Stimulated activated CD4-positive, alpha-beta T cell treated with anti-CD3 and anti-CD28 coated beads, Interleukin-12 subunit alpha, Interleukin-12 subunit beta, amount 100 ng/mL, for 48 hours (primary cell): ENCODE measurements at regions not wholly inside any gene's neighbourhood (a gene's known extent, or its start where the extent isn't known, plus 50 kb on each side); places are given as distances from the start of the nearest gene placed in this dataset.
"Not testable (repeated sequence)": the region's sequence is repeated elsewhere in the genome, so short reads cannot be mapped to it uniquely, and the experiment has no call there.

Experiments
- DNase-seq, 3 donors: peaks; one replicate each; pipeline ENCODE4 v3.0.0-alpha.2; 2020; ENCODE audit warnings: low read depth in 2 of 3, low spot score in 1 of 3

DNA sequence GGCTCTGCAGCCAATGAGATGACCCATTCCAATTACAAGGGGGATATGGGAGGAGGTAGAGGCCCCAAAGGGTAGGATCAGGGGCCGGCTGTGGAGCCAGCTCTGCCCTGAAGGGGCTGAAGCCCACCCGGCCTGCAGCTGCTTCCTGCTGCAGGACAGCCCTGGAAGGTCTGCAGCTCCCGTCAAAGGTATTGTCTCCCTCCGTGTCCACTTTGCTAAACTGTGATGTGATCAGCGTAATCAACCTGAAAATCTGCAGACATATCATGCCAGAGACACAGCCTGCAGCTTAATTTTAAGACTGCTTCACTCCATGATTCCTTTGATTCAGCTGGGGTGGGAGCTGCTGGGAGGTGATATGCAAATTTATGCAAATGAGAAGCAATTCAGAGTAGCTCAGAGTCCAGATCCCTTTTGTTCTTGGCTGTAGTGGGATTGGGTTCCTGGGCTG is 90.7 kb downstream of the GADD45G start:
- DNase-seq = no peak

DNA sequence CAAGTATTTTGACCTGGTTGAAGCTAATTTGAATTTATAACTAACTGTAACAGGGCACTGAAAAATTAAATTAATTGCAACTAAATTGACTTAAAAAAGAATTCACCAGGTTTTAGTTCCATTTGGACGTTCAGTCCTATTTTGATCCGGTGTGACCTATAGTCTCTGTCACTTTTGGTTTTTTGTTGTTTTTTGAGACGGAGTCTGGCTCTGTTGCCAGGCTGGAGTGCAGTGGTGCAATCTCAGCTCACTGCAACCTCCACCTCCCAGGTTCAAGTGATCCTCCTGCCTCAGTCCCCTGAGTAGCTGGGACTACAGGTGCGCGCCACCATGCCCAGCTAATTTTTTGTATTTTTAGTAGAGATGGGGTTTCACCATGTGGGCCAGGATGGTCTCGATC is 91.2 kb downstream of the GADD45G start:
- DNase-seq = not testable (repeated sequence)

DNA sequence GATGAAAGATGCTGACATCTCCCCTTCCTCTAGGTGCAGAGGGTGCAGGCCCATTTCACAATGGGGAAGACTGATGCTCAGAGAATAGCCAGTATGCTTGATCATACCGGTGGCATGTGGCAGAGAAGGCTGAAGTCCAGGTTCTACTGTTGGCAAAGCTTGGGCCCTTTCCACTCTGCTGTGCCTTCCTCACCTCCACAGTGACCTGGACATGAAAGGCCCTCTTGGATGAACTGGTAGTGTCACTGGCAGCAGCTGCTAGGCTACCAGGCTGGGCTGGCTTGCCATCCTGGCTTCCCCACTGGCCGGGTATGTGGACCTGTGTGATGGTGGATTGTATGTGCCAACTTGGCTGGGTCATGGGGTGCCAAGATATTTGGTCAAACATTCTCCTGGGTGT is 92.0 kb downstream of the GADD45G start:
- no peak for DNase-seq

DNA sequence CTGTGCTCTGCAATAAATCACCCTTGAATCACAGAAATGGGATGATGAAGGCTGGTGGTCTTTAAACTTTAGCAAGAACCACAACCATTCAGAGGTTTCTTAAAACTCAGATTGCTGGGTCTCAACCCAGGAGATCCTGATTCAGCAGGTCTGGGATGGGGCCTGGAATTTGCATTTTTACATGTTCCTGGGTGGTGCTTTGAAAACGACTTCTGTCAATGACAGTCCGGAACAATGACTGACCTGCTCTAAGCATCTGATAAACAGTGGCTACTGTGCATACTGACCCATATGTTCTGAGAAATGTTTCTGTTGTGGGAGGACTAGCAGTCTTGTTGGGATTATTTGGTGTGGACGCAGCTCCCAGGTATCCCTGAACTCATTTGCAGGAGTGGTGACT is 92.7 kb downstream of the GADD45G start:
- DNase-seq = no peak

DNA sequence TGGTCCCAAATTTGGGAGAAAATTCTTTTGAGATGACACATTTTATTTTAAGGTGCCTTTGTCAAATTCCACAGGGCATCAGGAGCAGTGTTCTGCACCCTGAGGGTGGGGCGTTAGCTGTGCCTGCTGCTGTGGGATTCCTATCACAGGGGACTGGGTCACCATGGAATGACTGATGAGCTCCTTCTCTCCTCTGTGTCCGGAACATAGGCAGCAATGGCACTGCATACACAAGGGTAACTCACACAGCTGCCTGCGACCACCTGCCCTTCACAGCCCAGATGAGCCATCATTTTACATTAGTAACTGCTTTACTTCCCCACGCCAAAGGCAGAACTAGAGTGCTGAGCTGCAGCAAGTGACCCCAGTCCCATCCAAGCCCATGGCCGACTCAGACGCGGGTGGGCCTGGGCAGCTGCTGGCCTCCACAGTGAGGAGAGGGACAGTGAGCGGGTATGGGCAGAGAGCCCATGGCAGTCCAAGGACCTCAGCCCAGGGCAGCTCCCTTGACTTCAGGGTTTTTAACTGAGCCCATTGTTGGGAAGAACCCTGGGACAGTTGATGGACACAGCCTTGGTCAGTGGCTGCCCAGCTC is 93.7 kb downstream of the GADD45G start:
- DNase-seq = no peak

DNA sequence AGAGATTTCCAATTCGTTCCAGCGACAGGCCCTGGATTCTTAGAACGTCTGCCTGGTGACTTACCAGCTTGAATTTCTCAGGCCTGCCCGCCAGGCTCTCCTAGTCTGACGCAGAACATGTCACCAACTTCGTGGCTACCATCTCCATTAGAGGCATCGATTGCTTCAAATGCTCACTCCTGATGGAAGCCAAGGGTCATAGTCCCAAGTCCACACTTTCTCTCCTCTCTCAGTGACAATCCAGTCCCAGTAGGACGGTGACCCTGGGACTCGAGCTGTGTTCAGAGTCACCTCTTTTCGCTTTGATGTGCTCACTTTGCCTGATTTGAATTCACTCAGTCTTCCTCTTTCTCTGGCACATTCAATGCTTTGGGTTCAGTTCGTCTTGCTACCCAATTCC is 94.8 kb downstream of the GADD45G start:
- DNase-seq = no peak

DNA sequence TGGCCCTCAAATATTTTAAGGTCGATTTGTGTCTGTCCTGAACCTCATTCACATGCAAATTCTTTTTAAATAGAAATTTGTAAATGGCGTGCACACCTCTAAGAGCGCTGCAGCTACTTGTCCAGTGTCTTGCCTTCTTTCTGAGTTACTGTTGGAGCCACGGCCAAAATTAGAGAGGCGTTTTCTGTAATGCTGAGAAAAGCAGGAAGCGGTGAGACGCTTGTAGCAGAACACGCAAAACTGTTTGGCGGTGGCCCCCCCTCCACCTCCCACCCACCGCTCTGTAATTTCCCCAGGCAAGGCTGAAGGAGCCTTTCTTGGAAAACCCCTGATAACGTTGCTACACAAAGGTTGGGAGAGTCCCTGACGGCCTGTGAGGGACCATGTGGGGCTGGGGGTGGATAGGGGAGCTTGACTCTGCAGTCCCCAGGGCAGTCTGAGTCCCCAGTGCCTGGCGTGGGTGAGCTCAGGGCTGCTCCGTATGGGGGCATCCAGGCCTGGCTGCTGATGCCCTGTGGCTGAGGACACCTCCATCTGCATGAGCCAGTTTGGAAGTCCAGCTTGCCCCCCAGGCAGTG is 96.5 kb downstream of the GADD45G start:
- DNase-seq = peak; percentile 56 to 70 (median 70)

DNA sequence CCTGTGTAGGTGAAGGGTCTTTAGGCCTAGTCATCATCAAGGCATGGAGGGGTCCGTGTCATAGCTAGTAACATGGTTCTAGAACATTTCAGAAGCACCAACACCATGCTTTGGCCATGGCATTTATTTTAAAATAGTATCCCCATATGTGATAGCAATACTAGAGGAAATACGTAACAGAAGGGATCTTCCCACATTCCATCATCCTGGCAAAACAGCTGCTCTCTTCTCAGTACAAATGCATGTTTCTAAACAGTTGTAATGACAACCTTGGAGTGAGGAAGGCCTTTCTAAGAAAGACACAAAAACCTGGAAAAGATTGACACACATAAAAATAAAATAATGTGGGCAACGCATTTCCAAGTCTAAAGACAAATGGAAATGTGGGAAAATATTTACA is 97.6 kb downstream of the GADD45G start:
- DNase-seq = no peak

DNA sequence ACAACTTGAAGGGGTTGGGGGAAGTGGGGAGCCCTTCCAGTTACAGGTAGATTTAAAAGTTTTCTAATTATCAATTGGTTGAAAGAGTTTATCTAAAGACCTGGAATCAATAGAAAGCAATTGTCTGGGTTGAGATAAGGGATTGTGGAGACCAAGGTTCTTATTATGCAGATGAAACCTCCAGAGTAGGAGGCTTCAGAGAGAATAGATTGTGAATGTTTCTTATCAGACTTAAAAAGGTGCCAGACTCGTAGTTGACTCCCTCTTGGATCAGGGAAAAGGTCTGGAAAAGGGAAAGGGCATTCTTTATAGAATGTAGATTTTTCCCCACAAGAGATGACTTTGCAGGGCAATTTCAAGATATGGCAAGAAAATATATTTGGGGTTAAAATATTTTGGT is 100.8 kb downstream of the GADD45G start:
- no peak for DNase-seq

DNA sequence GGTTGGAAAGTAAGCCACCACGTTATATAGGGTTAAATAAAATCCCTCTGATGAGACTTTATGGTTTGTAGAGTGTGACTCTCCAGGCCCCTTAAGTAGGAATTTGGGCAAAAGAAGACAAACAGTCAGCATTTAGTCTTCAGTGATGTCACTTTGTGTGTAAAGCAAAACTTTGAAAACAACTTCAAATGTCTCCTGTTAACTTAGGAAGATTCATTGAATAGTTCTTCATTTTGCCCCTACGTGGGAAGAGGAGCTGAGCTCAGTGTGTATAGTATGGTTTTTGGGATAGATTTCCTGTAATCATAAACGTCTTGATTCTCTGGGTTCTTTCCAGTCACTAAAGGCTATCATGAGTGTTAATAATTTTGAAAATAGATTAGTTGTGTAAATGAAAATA is 101.3 kb downstream of the GADD45G start:
- DNase-seq = no peak

DNA sequence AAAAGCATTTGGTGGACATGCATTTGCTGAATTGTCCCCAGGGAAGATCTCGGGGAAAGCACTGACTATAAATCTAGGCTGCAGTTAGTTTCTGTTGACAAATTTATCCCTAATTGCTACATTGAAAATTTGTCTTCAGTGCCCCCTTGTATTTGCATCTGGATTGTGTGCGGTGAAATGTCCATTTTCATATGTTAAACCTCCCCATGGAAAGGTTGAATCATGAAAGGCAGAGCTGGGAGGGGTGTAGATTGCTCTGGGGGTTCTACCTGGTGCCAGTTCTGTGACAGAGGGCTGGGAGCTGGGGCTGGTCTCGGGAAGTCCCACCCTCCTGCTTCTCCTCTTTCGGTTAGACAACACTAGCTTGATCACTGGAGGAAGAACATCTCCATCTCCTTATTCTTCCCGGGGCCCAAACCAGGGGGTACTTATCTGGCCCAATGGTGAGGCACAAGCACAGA is 101.9 kb downstream of the GADD45G start:
- DNase-seq = no peak

DNA sequence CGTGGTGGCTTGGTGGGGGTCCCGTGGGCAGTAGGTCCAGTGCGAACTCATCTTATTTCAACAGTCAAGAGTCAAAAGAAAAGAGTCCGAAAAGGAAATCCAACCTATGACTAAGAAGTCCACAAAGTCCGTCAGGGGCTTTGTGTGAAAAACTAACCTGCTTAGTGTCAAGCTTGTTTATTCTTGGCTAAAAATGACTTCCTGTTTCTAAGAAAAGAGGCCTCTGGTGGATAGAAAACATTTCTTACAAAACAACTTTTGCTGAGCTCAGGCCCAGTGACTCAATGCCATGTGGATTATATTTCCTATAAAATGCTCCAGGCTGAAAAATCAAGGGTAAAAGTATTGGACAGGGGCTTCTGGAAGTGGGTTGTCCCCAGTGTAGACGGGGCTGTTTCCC is 105.9 kb downstream of the GADD45G start:
- DNase-seq = no peak

DNA sequence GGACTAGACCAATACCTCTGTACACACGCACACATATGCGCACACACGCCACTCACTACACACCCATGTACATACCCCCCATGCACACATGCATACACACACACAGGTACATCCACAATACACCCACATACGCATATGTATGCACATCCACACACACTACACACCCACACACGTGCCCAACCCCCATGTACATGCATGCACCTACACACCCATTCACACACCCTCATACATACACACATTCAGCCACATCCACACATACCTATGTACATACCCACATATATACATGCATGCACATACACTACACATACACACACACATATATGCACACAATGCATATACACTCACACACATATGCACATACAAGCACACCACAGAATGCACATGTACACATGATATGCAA is 107.1 kb downstream of the GADD45G start:
- no peak for DNase-seq

DNA sequence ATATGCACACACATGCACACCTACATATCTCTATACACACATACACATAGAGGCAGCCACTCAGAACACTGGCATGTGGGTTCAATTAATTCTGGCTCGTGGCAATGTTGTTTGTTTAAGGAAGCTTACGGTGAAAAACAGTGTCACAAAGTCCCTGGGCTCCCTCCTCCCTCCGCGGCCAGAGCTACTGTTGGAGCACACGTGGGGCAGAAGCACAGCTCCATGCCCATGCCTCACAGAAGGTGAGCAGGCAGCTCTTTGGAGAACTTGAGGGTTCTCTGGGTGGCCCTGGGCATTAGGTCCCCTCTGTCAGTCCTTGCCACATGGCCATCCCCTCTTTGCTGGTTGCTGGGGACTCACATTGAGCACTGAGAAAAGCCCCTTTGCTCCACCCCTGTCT is 107.5 kb downstream of the GADD45G start:
- no peak for DNase-seq

DNA sequence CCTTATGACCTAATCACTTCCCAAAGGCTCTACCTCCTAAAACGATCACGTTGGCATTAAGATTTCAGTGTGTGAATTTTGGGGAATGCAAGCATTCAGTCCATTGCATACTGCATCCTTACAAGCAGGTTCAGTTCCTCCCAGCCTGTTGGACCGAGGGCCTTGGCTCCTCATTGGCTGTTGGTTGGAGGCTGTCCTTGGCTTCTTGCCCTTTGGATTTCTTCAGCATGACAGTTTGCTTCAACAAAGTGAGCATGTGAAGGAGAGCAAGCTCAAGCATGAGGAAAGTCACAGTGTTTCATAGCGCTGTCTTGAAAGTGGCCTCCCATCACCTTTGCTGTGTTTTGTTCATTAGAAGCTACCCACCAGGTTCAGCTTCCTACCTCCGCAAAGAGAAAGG is 109.5 kb downstream of the GADD45G start:
- no peak for DNase-seq

DNA sequence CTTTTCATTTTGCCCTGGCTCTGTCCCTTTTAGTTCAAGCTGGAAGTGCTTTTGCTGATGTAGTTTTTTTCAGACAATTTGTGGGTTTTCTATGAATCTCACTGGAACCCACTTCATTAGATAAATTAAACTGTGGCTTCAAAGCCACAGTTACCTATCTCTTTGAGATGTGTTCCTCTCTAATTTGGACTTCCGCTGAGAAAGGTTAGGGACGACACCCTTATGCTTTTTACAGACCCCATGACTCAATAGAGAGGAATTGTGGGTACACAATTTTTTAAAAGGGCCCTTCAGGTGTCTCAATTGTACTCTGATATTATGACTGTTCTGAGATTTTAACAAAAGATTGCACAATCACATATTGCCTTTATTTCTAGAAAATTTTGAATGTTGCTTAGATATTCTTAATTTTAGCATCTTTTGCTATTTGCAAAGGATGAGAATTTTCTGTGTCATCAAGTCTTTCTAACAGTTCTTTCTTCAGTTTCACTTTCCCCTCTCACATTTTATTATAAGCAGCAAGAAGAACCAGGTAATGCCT is 110.6 kb downstream of the GADD45G start:
- DNase-seq = no peak

DNA sequence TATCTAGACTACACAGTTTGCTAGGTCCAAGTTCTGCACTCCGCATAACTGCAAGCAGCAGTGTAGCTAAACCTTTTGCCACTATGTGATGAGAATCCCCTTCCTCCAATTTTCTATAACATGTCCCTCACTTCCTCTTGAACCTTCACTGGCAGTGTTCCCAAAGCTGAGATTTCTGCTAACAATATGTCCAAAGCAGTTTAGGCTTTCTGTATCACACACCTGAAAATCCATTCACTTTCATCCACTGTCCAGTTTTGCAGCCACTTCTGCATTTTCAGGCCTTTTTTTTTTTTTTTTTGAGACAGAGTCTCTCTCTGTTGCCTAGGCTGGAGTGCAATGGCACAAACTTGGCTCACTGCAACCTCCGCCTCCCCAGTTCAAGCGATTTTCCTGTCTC is 111.1 kb downstream of the GADD45G start:
- DNase-seq = no peak

DNA sequence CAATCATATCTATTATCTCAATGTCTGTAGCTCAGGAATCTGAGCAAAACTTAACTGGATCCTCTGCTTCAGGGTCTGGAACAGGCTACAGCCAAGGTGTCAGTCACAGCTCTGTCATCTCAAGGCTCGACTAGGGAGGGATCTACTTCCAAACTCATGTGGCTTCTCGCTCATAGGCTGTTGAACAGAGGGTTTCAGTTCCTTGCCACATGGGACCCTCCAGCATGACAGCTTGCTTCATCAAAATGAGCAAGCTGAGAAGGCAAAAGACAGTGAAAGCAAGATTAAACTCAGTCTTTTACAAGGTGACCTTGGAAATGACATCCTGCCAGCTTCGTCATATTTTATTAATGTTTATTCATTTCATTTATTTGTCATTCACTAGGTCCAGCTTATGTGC is 111.7 kb downstream of the GADD45G start:
- no peak for DNase-seq

DNA sequence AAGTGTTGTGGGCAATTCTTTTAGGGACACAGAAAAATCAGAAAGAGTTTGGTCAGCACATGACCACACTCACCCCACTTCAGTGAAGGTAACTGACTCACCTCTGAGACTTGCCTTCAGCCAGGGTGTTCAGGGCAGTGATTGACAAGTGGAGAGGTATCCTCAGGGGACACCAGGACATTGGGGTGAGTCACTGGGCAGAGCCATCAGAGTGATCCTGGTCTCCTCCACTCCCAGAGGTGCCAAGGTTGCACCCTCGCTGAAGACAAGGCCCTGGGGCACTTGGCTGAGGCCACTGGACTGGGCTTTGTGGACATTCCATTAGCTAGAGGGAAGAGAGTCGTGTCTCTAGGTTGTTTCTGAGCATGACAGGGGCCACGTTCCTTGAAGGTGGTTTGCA is 113.4 kb downstream of the GADD45G start:
- DNase-seq = no peak

DNA sequence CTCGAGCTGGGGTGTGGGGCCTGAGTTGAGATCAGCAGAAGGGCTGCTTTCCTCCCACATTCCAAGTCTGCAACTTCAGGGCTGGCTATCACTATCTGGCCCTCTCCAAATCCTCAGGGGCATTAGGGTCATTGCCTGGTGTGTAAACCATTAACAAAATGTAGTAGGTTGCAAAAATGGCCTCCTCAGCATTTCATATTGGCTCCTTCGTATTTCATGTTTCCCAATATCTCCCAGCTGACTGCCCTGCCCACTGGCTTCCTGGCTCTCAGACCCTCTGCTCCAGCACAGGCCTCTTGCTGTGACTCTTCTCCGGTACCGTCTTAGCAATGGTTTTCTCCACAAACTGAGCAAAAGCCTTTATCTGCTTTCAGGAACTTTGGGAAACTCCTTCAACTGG is 113.8 kb downstream of the GADD45G start:
- DNase-seq = no peak

DNA sequence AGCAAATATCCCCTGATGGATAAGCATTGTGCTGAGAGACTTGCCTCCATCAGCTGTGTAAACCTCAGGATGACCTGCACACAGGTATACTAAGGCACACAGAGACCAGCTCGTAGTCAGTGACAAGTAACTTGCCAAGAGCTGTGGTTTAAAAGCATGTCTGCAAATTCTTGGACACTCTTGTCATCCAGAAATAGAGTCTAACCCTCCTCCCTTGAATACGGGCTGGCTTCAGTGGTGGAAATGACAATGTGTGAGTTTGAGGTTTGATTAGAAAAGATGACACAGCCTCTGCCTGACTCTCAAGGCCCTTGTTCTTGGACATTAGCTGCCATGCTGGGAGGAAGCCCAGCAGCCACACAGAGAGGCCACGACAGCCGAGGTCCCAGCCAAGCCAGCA is 114.4 kb downstream of the GADD45G start:
- no peak for DNase-seq

DNA sequence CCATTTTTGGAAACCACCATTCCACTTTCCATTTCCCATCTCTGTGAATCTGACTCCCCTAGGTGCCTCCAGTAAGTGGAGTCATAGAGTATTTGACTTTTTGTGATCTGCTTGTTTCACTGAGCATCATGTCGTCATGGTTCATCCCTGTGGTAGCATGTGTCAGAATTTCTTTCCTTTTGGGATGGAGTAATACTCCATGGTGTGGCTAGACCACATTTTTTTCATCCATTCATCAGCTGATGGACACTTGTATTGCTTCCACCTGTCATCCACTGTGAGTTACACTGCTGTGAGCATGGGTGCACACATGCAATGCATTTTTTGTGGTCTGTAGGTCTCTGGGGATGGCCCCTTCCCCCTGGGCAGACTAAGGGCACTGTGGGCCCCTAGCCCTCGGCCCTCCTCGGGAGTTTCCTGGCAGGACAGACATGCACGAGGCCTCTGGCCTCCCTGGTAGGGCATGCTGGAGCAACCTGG is 115.9 kb downstream of the GADD45G start:
- DNase-seq = no peak

DNA sequence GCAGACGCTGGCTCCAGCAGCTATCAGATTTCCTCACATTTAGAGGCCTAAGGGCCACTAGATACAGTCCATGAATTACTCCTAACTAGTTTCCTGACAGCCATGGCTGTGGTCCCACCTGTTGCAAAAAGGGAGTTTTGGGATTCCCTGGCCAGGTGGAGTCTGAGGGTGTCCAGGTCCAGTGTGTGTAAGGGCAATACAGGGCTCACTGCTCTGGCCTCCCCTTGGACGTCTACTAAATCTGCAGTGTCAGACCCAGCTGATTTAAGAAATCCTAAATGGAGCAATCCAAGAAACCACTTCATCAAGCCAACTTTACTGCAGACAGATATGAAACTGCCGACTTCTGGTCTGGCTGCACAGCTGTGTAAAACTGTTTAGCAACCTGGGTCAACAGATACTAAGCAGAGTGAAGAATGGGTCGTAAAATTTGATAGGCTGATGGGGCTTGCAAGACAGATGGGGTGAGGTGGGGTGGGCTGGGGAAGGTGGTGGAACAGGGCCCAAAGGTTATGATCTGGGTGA is 116.4 kb downstream of the GADD45G start:
- DNase-seq = no peak
